GM12878 (cell line): ENCODE measurements at regions not wholly inside any gene's neighbourhood (a gene's known extent, or its start where the extent isn't known, plus 50 kb on each side); places are given as distances from the start of the nearest gene placed in this dataset.

ENCODE experiments used
- CTCF ChIP-seq, 3 experiments: IDR thresholded peaks in 2 of 3; conservative IDR thresholded peaks in 1 of 3; 2 replicates each; pipeline ENCODE4 v1.5.1; 2011; ENCODE audit warnings: low read depth in 3 of 3, low read length in 3 of 3, mild to moderate bottlenecking in 3 of 3, control low read depth in 2 of 3, moderate library complexity in 2 of 3, inconsistent platforms in 1 of 3, mixed read lengths in 1 of 3; ENCODE audit not compliant: control insufficient read depth in 2 of 3, insufficient read depth in 1 of 3; ENCODE audit errors: extremely low read depth in 1 of 3
- EZH2 ChIP-seq: IDR thresholded peaks from 2 replicates; pipeline ENCODE4 v1.6.1; 2012; ENCODE audit warnings: low read depth, mild to moderate bottlenecking, control low read depth, inconsistent platforms, low read length, borderline replicate concordance; ENCODE audit not compliant: control insufficient read depth
- NFIC ChIP-seq: IDR thresholded peaks from 2 replicates; pipeline ENCODE4 v1.6.1; 2012; ENCODE audit warnings: low read depth, mild to moderate bottlenecking, inconsistent platforms, low read length, moderate library complexity
- NKRF ChIP-seq: fragments of 450-650 bp; conservative IDR thresholded peaks from 2 replicates; pipeline ENCODE4 v1.6.1; 2017; ENCODE audit warnings: mild to moderate bottlenecking, moderate library complexity
- NRF1 ChIP-seq: conservative IDR thresholded peaks from 2 replicates; pipeline ENCODE4 v1.6.1; 2011; ENCODE audit warnings: mild to moderate bottlenecking, low read depth, low read length, improper control_type of control experiment
- PML ChIP-seq: IDR thresholded peaks from 2 replicates; pipeline ENCODE4 v1.6.1; 2012; ENCODE audit warnings: low read length, inconsistent platforms
- POLR2A ChIP-seq: IDR thresholded peaks from 2 replicates; pipeline ENCODE4 v1.6.1; 2011; ENCODE audit warnings: low read depth, mild to moderate bottlenecking, low read length
- RBBP5 ChIP-seq: fragments of 200-600 bp; sonication (generic); conservative IDR thresholded peaks from 2 replicates; pipeline ENCODE4 v1.6.1; 2016
- REST ChIP-seq: IDR thresholded peaks from 2 replicates; pipeline ENCODE4 v1.6.1; 2012; ENCODE audit warnings: mild to moderate bottlenecking, low read depth, low read length

GRCh38 chr11:112632866-112633505 is 328.2 kb upstream of the NCAM1 start:
- no peak for TF ChIP-seq PML
- TF ChIP-seq CTCF (IDR thresholded peaks at IDR 0.05 in 2 of 3, conservative IDR thresholded peaks at IDR 0.05 in 1 of 3; ENCODE audit: control insufficient read depth in 2 of 3, extremely low read depth in 1 of 3, insufficient read depth in 1 of 3, low read depth in 3 of 3, low read length in 3 of 3), result no peak
- TF ChIP-seq RBBP5, result no peak
- no peak for TF ChIP-seq POLR2A
- TF ChIP-seq REST, result no peak
- TF ChIP-seq NRF1, result no peak
- no peak for TF ChIP-seq EZH2
- TF ChIP-seq NFIC, result no peak
- no peak for TF ChIP-seq NKRF
